Mesodermal cell (in vitro differentiated cells): ENCODE measurements at regions not wholly inside any gene's neighbourhood (a gene's known extent, or its start where the extent isn't known, plus 50 kb on each side); places are given as distances from the start of the nearest gene placed in this dataset.
"Not testable (repeated sequence)": the region's sequence is repeated elsewhere in the genome, so short reads cannot be mapped to it uniquely, and the experiment has no call there.

Experiments used
- H3K27ac ChIP-seq: 2 replicates; pipeline ENCODE4 v1.7.0; 2013; ENCODE audit warnings: mild to moderate bottlenecking, low read depth, low read length, moderate library complexity; ENCODE audit not compliant: severe bottlenecking
- H3K36me3 ChIP-seq: 2 replicates; pipeline ENCODE4 v1.7.1; 2013; ENCODE audit warnings: mild to moderate bottlenecking, low read length, moderate library complexity; ENCODE audit not compliant: control insufficient read depth, insufficient read depth
- H3K4me1 ChIP-seq: one replicate; pipeline ENCODE4 v1.7.1; 2013; ENCODE audit warnings: mild to moderate bottlenecking, low read length; ENCODE audit not compliant: insufficient read depth, control insufficient read depth, poor library complexity, severe bottlenecking
- H3K4me3 ChIP-seq: 2 replicates; pipeline ENCODE4 v1.7.0; 2013; ENCODE audit warnings: low read length, control low read depth, mild to moderate bottlenecking; ENCODE audit not compliant: insufficient read depth, poor library complexity, severe bottlenecking; ENCODE audit errors: extremely low read depth
- H3K9me3 ChIP-seq: 2 replicates; pipeline ENCODE4 v1.7.1; 2013; ENCODE audit warnings: mild to moderate bottlenecking, low read length, moderate library complexity; ENCODE audit not compliant: control insufficient read depth
- WGBS, 2 experiments: methylation state at CpG; one replicate each; pipeline ENCODE4 v1.1.5; 2013; ENCODE audit warnings: missing lambda C conversion rate in 2 of 2; ENCODE audit not compliant: insufficient coverage in 2 of 2; 5-methylcytosine and 5-hydroxymethylcytosine counted together

- H3K27ac ChIP-seq: no peak overlapping the region
- H3K9me3 ChIP-seq: no peaks in the 10 kb centered on the region
- H3K4me1 ChIP-seq: no peaks in the 10 kb centered on the region
- H3K36me3 ChIP-seq: no peaks in the 10 kb centered on the region
- 100% methylated on average over 2 of the region's 4 CpGs for WGBS, 2 experiments
- no peak overlapping the region for H3K4me3 ChIP-seq
Observed at GRCh38 chr15:62249501-62249900, 84.4 kb upstream of the C2CD4B start.

- H3K4me1 ChIP-seq: no peaks in the 10 kb centered on the region
- WGBS, 2 experiments: 86 to 93% methylated on average over 2 to 4 of the region's 8 CpGs
- no peaks in the 10 kb centered on the region for H3K9me3 ChIP-seq
- H3K36me3 ChIP-seq: no peaks in the 10 kb centered on the region
- H3K27ac ChIP-seq: no peak overlapping the region
- no peak overlapping the region for H3K4me3 ChIP-seq
Observed at GRCh38 chr15:62250186-62250585, 85.1 kb upstream of the C2CD4B start.

GRCh38 chr15:62250978-62251377 lies 85.9 kb upstream of the C2CD4B start:
- Histone ChIP-seq H3K9me3 (no peaks in the 10 kb centered on the region), H3K4me1 (no peaks in the 10 kb centered on the region), H3K27ac (no peak overlapping the region), H3K4me3 (no peak overlapping the region), H3K36me3 (no peaks in the 10 kb centered on the region)
- WGBS, 2 experiments: 92% methylated on average over 5 of the region's 6 CpGs; no CpG with 5 or more reads in 1 of the 2 experiments

GRCh38 chr15:62253294-62253693 lies 88.2 kb upstream of the C2CD4B start:
- Histone ChIP-seq H3K4me1 (no peaks in the 10 kb centered on the region), H3K4me3 (no peak overlapping the region), H3K27ac (no peak overlapping the region), H3K9me3 (peaks cover 6% of the 10 kb centered on the region), H3K36me3 (no peaks in the 10 kb centered on the region)
- WGBS, 2 experiments: 77 to 82% methylated on average over 4 to 5 of the region's 5 CpGs

GRCh38 chr15:62254137-62254934 lies 89.3 kb upstream of the C2CD4B start:
- no peaks in the 10 kb centered on the region for H3K4me1 ChIP-seq
- H3K27ac ChIP-seq: no peak overlapping the region
- no peak overlapping the region for H3K4me3 ChIP-seq
- H3K36me3 ChIP-seq: no peaks in the 10 kb centered on the region
- peaks cover 6% of the 10 kb centered on the region for H3K9me3 ChIP-seq
- WGBS, 2 experiments: 54 to 58% methylated on average over 7 of the region's 11 CpGs

GRCh38 chr15:62256430-62256829 lies 91.3 kb upstream of the C2CD4B start:
- not testable (repeated sequence) for H3K4me3 ChIP-seq, H3K4me1 ChIP-seq, H3K27ac ChIP-seq, H3K36me3 ChIP-seq
- peaks cover 16% of the 10 kb centered on the region for H3K9me3 ChIP-seq
- WGBS, 2 experiments: 88 to 100% methylated on average over 2 of the region's 2 CpGs

- peaks cover 32% of the 10 kb centered on the region for H3K9me3 ChIP-seq
- no peaks in the 10 kb centered on the region for H3K4me1 ChIP-seq
- no peak overlapping the region for H3K27ac ChIP-seq
- 83 to 91% methylated on average over 1 to 3 of the region's 5 CpGs for WGBS, 2 experiments
- H3K4me3 ChIP-seq: no peak overlapping the region
- H3K36me3 ChIP-seq: no peaks in the 10 kb centered on the region
Observed at GRCh38 chr15:62257996-62258521, 93.0 kb upstream of the C2CD4B start.

GRCh38 chr15:62262305-62262941 lies 97.3 kb upstream of the C2CD4B start:
- no peaks in the 10 kb centered on the region for H3K36me3 ChIP-seq
- 97 to 98% methylated on average over 4 to 5 of the region's 7 CpGs for WGBS, 2 experiments
- no peak overlapping the region for H3K27ac ChIP-seq
- H3K4me1 ChIP-seq: no peaks in the 10 kb centered on the region
- H3K4me3 ChIP-seq: no peak overlapping the region
- peaks cover 33% of the 10 kb centered on the region for H3K9me3 ChIP-seq

- H3K4me1 ChIP-seq: no peaks in the 10 kb centered on the region
- H3K27ac ChIP-seq: no peak overlapping the region
- no peak overlapping the region for H3K4me3 ChIP-seq
- no peaks in the 10 kb centered on the region for H3K36me3 ChIP-seq
- peaks cover 44% of the 10 kb centered on the region for H3K9me3 ChIP-seq
Observed at GRCh38 chr15:62264196-62264595, 99.1 kb upstream of the C2CD4B start.

GRCh38 chr15:62269504-62269903 lies 104.4 kb upstream of the C2CD4B start:
- Histone ChIP-seq H3K27ac (no peak overlapping the region), H3K9me3 (peaks cover 29% of the 10 kb centered on the region), H3K4me3 (no peak overlapping the region), H3K4me1 (no peaks in the 10 kb centered on the region), H3K36me3 (no peaks in the 10 kb centered on the region)
- WGBS, 2 experiments: 94 to 100% methylated on average over 4 to 5 of the region's 5 CpGs
